Neuronal stem cell (in vitro differentiated cells): ENCODE measurements at regions not wholly inside any gene's neighbourhood (a gene's known extent, or its start where the extent isn't known, plus 50 kb on each side); places are given as distances from the start of the nearest gene placed in this dataset.

Experiments
- DNase-seq: peaks from one replicate; pipeline ENCODE4 v3.0.0-alpha.2; 2013; ENCODE audit warnings: low spot score
- H2AFZ ChIP-seq: one replicate; pipeline ENCODE4 v1.6.1; 2013; ENCODE audit warnings: mild to moderate bottlenecking, low read length, inconsistent platforms
- H2AK5ac ChIP-seq: 2 replicates; pipeline ENCODE4 v1.6.1; 2013; ENCODE audit warnings: low read depth, mild to moderate bottlenecking, inconsistent platforms, low read length, moderate library complexity, mixed read lengths
- H2BK120ac ChIP-seq: 2 replicates; pipeline ENCODE4 v1.6.1; 2013; ENCODE audit warnings: low read depth, mild to moderate bottlenecking, inconsistent platforms, low read length, moderate library complexity, mixed read lengths
- H2BK12ac ChIP-seq: one replicate; pipeline ENCODE4 v1.6.1; 2013; ENCODE audit warnings: low read length, inconsistent platforms
- H2BK15ac ChIP-seq: 2 replicates; pipeline ENCODE4 v1.6.1; 2013; ENCODE audit warnings: mild to moderate bottlenecking, low read length, inconsistent platforms, mixed read lengths
- H2BK5ac ChIP-seq: one replicate; pipeline ENCODE4 v1.6.1; 2013; ENCODE audit warnings: inconsistent platforms, mild to moderate bottlenecking, low read length, moderate library complexity
- H3K14ac ChIP-seq: one replicate; pipeline ENCODE4 v1.6.1; 2013; ENCODE audit warnings: low read length, inconsistent platforms
- H3K18ac ChIP-seq: 2 replicates; pipeline ENCODE4 v1.6.1; 2013; ENCODE audit warnings: low read length, inconsistent platforms
- H3K23ac ChIP-seq: 2 replicates; pipeline ENCODE4 v1.6.1; 2013; ENCODE audit warnings: low read depth, mild to moderate bottlenecking, mixed read lengths, low read length, inconsistent platforms; ENCODE audit not compliant: poor library complexity
- H3K27ac ChIP-seq: replicated peaks from 3 replicates; pipeline ENCODE4 v1.5.1; 2013; ENCODE audit warnings: low read length, inconsistent platforms
- H3K27me3 ChIP-seq, 3 experiments: 2 replicates each; pipeline ENCODE4 v1.6.1; 2013; ENCODE audit warnings: low read length in 3 of 3, mild to moderate bottlenecking in 2 of 3, inconsistent platforms in 1 of 3, low read depth in 1 of 3, mixed read lengths in 1 of 3, moderate library complexity in 1 of 3; ENCODE audit not compliant: control insufficient read depth in 3 of 3, insufficient read depth in 3 of 3
- H3K36me3 ChIP-seq, 2 donors: replicated peaks in 1 of 2; 2 replicates each; pipeline ENCODE4 v1.6.1; 2013; ENCODE audit warnings: low read length in 2 of 2; ENCODE audit not compliant: control insufficient read depth in 2 of 2, insufficient read depth in 2 of 2
- H3K4ac ChIP-seq: 2 replicates; pipeline ENCODE4 v1.6.1; 2013; ENCODE audit warnings: inconsistent platforms, mild to moderate bottlenecking, low read length, moderate library complexity
- H3K4me1 ChIP-seq, 2 donors: 1 replicate in 1 of 2; 2 replicates in 1 of 2; pipeline ENCODE4 v1.6.1; 2013; ENCODE audit warnings: low read length in 2 of 2, low read depth in 1 of 2; ENCODE audit not compliant: control insufficient read depth in 2 of 2, insufficient read depth in 1 of 2
- H3K4me2 ChIP-seq: one replicate; pipeline ENCODE4 v1.6.1; 2013; ENCODE audit warnings: mild to moderate bottlenecking, low read length, inconsistent platforms; ENCODE audit not compliant: insufficient read depth, poor library complexity, severe bottlenecking
- H3K4me3 ChIP-seq, 2 donors: 2 replicates each; pipeline ENCODE4 v1.5.1; 2013; ENCODE audit warnings: low read length in 2 of 2, mild to moderate bottlenecking in 2 of 2, inconsistent platforms in 1 of 2, moderate library complexity in 1 of 2
- H3K79me1 ChIP-seq: one replicate; pipeline ENCODE4 v1.6.1; 2013; ENCODE audit warnings: low read depth, mild to moderate bottlenecking, inconsistent platforms, low read length, moderate library complexity
- H3K9ac ChIP-seq: one replicate; pipeline ENCODE4 v1.6.1; 2013; ENCODE audit warnings: mild to moderate bottlenecking, low read depth, low read length, inconsistent platforms; ENCODE audit not compliant: poor library complexity
- H3K9me3 ChIP-seq, 2 donors: replicated peaks in 1 of 2; 2 replicates each; pipeline versions ENCODE3 to v1.6.1; 2013; ENCODE audit warnings: low read length in 2 of 2, mild to moderate bottlenecking in 2 of 2, inconsistent platforms in 1 of 2, low read depth in 1 of 2, mixed read lengths in 1 of 2, moderate library complexity in 1 of 2; ENCODE audit not compliant: control insufficient read depth in 2 of 2, insufficient read depth in 1 of 2
- H4K8ac ChIP-seq: one replicate; pipeline ENCODE4 v1.6.1; 2013; ENCODE audit warnings: low read depth, mild to moderate bottlenecking, inconsistent platforms, low read length, moderate library complexity
- H4K91ac ChIP-seq: one replicate; pipeline ENCODE4 v1.6.1; 2013; ENCODE audit warnings: low read length, low read depth, mild to moderate bottlenecking, inconsistent platforms; ENCODE audit not compliant: poor library complexity
- WGBS, 2 donors: extraction: QIAGEN DNeasy Blood & Tissue Kit; methylation state at CpG; one replicate each; pipeline ENCODE4 v1.1.7; 2013; ENCODE audit warnings: missing lambda C conversion rate in 2 of 2, mixed read lengths in 1 of 2; ENCODE audit not compliant: insufficient read length in 2 of 2, insufficient replicate concordance in 1 of 2; ENCODE audit errors: extremely low coverage in 2 of 2; 5-methylcytosine and 5-hydroxymethylcytosine counted together

DNA sequence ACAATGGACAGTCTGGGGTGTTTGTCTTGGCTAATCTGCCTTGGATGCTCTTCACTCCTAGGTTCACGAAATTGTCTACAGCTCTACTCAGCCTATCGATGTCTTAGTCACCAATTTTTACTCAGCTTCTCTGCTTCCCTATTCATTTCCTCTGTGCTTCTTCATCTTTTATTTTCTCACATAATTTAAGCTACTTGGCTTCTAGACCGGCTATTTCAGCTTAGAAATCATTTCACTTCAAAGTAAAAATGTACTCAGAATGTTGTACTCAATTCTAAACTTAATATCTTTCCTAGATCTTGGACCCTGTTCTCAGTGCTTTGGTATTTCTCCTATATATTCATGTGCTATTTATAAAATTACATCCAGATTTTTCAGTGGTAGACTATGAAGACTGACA is 430.0 kb upstream of the FTMT start:
- no peak overlapping the region for H4K8ac ChIP-seq
- H3K4me1 ChIP-seq: no peaks in the 10 kb centered on the region
- no peaks in the 10 kb centered on the region for H3K27me3 ChIP-seq
- no peak overlapping the region for H2AFZ ChIP-seq
- H3K9me3 ChIP-seq: no peaks in the 10 kb centered on the region
- H2BK5ac ChIP-seq: no peak overlapping the region
- DNase-seq: no peak
- H4K91ac ChIP-seq: no peak overlapping the region
- H3K23ac ChIP-seq: no peak overlapping the region
- H2BK120ac ChIP-seq: no peak overlapping the region
- no peak overlapping the region for H2BK12ac ChIP-seq
- H3K4me3 ChIP-seq: no peak overlapping the region
- no CpG with 5 or more reads among the region's 3 CpGs for WGBS, 2 donors
- H3K18ac ChIP-seq: no peak overlapping the region
- no peak overlapping the region for H3K4me2 ChIP-seq
- no peak overlapping the region for H3K4ac ChIP-seq
- no peak overlapping the region for H2AK5ac ChIP-seq
- no peak overlapping the region for H3K27ac ChIP-seq
- no peak overlapping the region for H3K9ac ChIP-seq
- no peaks in the 10 kb centered on the region for H3K36me3 ChIP-seq
- no peak overlapping the region for H2BK15ac ChIP-seq
- no peak overlapping the region for H3K14ac ChIP-seq
- H3K79me1 ChIP-seq: no peaks in the 10 kb centered on the region

DNA sequence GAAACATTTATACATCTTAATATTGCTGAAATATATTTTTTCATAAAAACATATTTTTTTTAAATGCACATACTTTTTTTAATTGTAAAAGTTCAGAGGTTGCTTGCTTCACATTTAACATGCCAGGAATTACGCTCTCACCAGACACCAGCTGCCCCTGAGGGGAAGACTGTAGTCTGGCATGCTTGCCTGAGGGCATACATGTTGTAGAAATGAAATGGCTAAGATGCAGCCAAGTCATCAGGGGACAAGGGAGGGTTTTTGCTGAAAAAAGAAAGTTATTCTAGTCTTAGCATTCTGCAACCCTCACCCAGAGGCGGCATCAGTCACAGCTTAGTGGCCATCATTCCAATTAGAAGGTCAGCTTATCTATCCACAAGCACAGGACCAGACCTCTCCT is 426.7 kb upstream of the FTMT start:
- Histone ChIP-seq H2BK12ac (no peak overlapping the region), H3K79me1 (no peaks in the 10 kb centered on the region), H2BK15ac (no peak overlapping the region), H3K9me3 (no peaks in the 10 kb centered on the region), H4K8ac (no peak overlapping the region), H3K14ac (no peak overlapping the region), H3K18ac (no peak overlapping the region), H3K36me3 (no peaks in the 10 kb centered on the region), H2AFZ (no peak overlapping the region), H3K23ac (no peak overlapping the region), H3K4me3 (no peak overlapping the region), H3K27ac (no peak overlapping the region), H3K9ac (no peak overlapping the region), H3K4me2 (no peak overlapping the region), H2BK5ac (no peak overlapping the region), H4K91ac (no peak overlapping the region), H2AK5ac (no peak overlapping the region), H3K4ac (no peak overlapping the region), H2BK120ac (no peak overlapping the region), H3K27me3 (no peaks in the 10 kb centered on the region), H3K4me1 (no peaks in the 10 kb centered on the region)
- no CpG with 5 or more reads among the region's 2 CpGs for WGBS, 2 donors
- DNase-seq: no peak

DNA sequence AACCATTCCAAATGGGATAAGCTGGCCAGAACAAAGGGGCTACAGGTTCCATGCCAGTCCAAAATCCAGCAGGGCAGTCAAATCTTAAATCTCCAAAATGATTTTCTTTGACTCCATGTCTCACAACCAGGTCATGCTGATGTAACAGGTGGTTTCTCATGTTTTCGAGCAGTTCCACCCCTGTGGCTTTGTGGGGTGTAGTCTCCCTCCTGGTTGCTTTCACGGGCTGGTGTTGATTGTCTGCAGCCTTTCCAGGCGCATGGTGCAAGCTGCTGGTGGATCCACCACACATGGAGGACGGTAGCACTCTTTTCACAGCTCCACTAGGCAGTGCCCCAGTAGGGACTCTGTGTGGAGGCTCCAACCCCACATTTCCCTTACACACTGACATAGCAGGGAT is 425.5 kb upstream of the FTMT start:
- Histone ChIP-seq H3K4ac (no peak overlapping the region), H3K4me1 (peaks cover 0 to 2% of the 10 kb centered on the region in 2 donors), H3K23ac (no peak overlapping the region), H2AFZ (no peak overlapping the region), H3K14ac (no peak overlapping the region), H3K4me2 (no peak overlapping the region), H3K79me1 (no peaks in the 10 kb centered on the region), H2AK5ac (no peak overlapping the region), H3K4me3 (no peak overlapping the region), H2BK120ac (no peak overlapping the region), H3K36me3 (no peaks in the 10 kb centered on the region), H3K9ac (no peak overlapping the region), H4K8ac (no peak overlapping the region), H3K27me3 (no peaks in the 10 kb centered on the region), H2BK12ac (no peak overlapping the region), H4K91ac (no peak overlapping the region), H3K9me3 (no peaks in the 10 kb centered on the region), H3K18ac (no peak overlapping the region), H2BK15ac (no peak overlapping the region), H2BK5ac (no peak overlapping the region), H3K27ac (no peak overlapping the region)
- DNase-seq: no peak
- no CpG with 5 or more reads among the region's 4 CpGs for WGBS, 2 donors

DNA sequence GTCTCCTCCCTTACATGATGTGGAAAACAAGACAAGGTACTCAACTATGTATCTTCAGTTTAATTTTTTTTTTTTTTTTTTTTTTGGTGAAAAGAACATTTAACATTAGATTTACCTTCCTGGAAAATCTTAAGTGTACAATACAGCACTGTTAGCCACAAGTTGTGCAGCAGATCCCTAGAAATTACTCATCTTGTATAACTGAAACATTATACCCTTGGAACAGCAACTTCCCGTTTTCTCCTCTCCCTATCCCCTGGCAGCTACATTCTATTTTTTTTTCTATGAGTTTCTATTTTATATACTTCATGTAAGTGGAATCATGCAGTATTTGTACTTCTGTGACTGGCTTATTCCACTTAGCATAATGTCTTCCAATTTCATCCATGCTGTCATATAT is 421.9 kb upstream of the FTMT start:
- Histone ChIP-seq H3K9me3 (no peaks in the 10 kb centered on the region), H3K4me1 (peaks cover 0 to 2% of the 10 kb centered on the region in 2 donors), H4K91ac (no peak overlapping the region), H3K4ac (no peak overlapping the region), H3K27me3 (no peaks in the 10 kb centered on the region), H3K4me3 (no peak overlapping the region), H2BK5ac (no peak overlapping the region), H2BK15ac (no peak overlapping the region), H4K8ac (no peak overlapping the region), H2BK120ac (no peak overlapping the region), H3K23ac (no peak overlapping the region), H3K4me2 (no peak overlapping the region), H3K9ac (no peak overlapping the region), H3K27ac (no peak overlapping the region), H3K18ac (no peak overlapping the region), H2BK12ac (no peak overlapping the region), H3K14ac (no peak overlapping the region), H3K36me3 (no peaks in the 10 kb centered on the region), H2AK5ac (no peak overlapping the region), H2AFZ (no peak overlapping the region), H3K79me1 (no peaks in the 10 kb centered on the region)
- WGBS, 2 donors: no CpG with 5 or more reads among the region's 1 CpG
- DNase-seq: no peak
